ENCODE measurements at regions not wholly inside any gene's neighbourhood (a gene's known extent, or its start where the extent isn't known, plus 50 kb on each side); places are given as distances from the start of the nearest gene placed in this dataset.

DNA sequence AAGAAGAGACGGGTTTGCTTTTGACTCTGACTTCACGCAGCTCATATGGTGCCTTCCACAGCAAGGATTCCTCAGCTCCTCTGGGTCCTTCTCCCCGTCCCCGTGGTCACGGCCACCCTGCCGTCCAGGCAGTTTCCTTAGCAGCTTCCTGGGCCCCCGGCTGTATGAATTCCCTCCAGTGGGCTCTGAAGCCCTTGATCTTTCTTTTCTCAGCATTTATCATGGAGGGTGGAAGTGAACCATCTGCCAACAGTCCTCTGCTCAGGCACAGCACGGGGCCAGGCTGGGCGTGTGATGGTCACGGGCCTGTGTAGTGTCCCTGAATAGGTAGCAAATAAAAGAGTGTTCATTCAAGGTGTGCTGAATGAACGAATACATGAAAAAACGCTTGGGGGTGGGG lies 782.4 kb downstream of the BRD1 start:
- peaks cover 4% of the 10 kb centered on the region for H3K27me3 Mint-ChIP-seq (ENCODE audit: low read depth)
- H3K9me3 Mint-ChIP-seq: no peaks in the 10 kb centered on the region
- intact Hi-C loops (cut with micrococcal nuclease): loop anchor here (5.0 to 10.0 kb wide), 2 partner anchors 587 to 680 kb away; no protein-coding TSS in a partner anchor
- H3K4me1 Mint-ChIP-seq (ENCODE audit: low read depth): no peaks in the 10 kb centered on the region
- H3K4me3 Mint-ChIP-seq: no peak overlapping the region
- DNase-seq: no peak
- H3K36me3 Mint-ChIP-seq (ENCODE audit: low read depth): no peaks in the 10 kb centered on the region
- no peak overlapping the region for H3K27ac Mint-ChIP-seq
- CTCF ChIA-PET: interaction anchor here (1.0 to 1.3 kb wide), 2 partner anchors 102 to 230 kb away, joined by 3 read pairs; no protein-coding TSS in a partner anchor

DNA sequence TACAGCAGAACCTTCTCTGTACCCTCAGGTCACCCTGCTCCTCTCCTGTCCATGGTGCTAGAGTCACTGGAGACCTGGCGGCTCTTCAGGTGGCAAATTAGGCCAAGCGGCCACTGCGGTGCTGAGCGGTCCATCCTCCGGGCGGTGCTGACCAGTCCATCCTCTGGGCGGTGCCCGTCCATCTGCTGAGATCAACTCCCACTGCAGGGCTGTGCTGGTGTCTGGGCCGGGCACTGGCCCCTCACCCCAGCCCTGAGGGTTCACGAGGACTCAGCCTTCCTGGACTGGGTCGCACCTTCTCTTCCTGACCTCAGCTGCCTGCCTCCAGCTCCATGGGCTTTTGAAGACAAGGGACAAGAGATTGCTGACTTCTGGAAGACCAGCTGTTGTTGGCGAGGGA lies 782.9 kb downstream of the BRD1 start:
- CTCF ChIA-PET: no interaction called here
- no peaks in the 10 kb centered on the region for H3K36me3 Mint-ChIP-seq (ENCODE audit: low read depth)
- no peak overlapping the region for H3K27ac Mint-ChIP-seq
- H3K9me3 Mint-ChIP-seq: no peaks in the 10 kb centered on the region
- peaks cover 4% of the 10 kb centered on the region for H3K27me3 Mint-ChIP-seq (ENCODE audit: low read depth)
- no peak overlapping the region for H3K4me3 Mint-ChIP-seq
- H3K4me1 Mint-ChIP-seq (ENCODE audit: low read depth): no peaks in the 10 kb centered on the region
- intact Hi-C loops (cut with micrococcal nuclease): loop anchor here (5.0 to 10.0 kb wide), 2 partner anchors 588 to 680 kb away; no protein-coding TSS in a partner anchor
- DNase-seq: no peak

GRCh38 chr22:49044091-49044490 lies 783.6 kb downstream of the BRD1 start:
- intact Hi-C loops (cut with micrococcal nuclease): loop anchor here (10.0 kb wide), 1 partner anchor 681 kb away; no protein-coding TSS in a partner anchor
- H3K4me3 Mint-ChIP-seq: no peak overlapping the region
- H3K27ac Mint-ChIP-seq: no peak overlapping the region
- H3K27me3 Mint-ChIP-seq (ENCODE audit: low read depth): peaks cover 4% of the 10 kb centered on the region
- H3K36me3 Mint-ChIP-seq (ENCODE audit: low read depth): no peaks in the 10 kb centered on the region
- no peak for DNase-seq
- no peaks in the 10 kb centered on the region for H3K4me1 Mint-ChIP-seq (ENCODE audit: low read depth)
- CTCF ChIA-PET: no interaction called here
- no peaks in the 10 kb centered on the region for H3K9me3 Mint-ChIP-seq

GRCh38 chr22:49042877-49043859 lies 784.5 kb downstream of the BRD1 start:
- no peaks in the 10 kb centered on the region for H3K4me1 Mint-ChIP-seq (ENCODE audit: low read depth)
- no peak for DNase-seq
- peaks cover 4% of the 10 kb centered on the region for H3K27me3 Mint-ChIP-seq (ENCODE audit: low read depth)
- no peaks in the 10 kb centered on the region for H3K36me3 Mint-ChIP-seq (ENCODE audit: low read depth)
- H3K9me3 Mint-ChIP-seq: no peaks in the 10 kb centered on the region
- intact Hi-C loops (cut with micrococcal nuclease): loop anchor here (10.0 kb wide), 1 partner anchor 682 kb away; no protein-coding TSS in a partner anchor
- no peak overlapping the region for H3K4me3 Mint-ChIP-seq
- CTCF ChIA-PET: no interaction called here
- no peak overlapping the region for H3K27ac Mint-ChIP-seq

DNA sequence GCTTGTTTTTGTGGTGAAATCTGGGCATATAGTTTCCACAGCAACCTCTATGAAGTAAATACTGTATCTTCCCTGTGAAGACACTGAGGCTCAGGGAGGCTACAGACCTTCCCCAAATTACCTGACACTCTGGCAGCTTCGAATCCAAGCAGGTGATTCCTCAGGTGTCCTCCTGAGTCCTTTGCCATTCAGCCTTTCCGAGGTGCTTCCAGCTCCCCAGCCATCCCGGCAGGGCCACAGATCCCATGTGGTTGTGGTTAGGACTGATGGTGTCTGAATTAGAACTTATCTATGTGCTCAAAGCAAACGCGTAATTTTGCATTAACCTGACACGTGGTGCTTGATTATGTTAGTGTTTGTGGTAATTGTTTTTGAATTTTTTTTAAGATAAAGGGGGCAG lies 785.6 kb downstream of the BRD1 start:
- no peak overlapping the region for H3K27ac Mint-ChIP-seq
- H3K9me3 Mint-ChIP-seq: no peaks in the 10 kb centered on the region
- CTCF ChIA-PET: no interaction called here
- no peak for DNase-seq
- H3K4me3 Mint-ChIP-seq: no peak overlapping the region
- H3K36me3 Mint-ChIP-seq (ENCODE audit: low read depth): no peaks in the 10 kb centered on the region
- H3K4me1 Mint-ChIP-seq (ENCODE audit: low read depth): no peaks in the 10 kb centered on the region
- intact Hi-C loops (cut with micrococcal nuclease): loop anchor here (10.0 kb wide), 1 partner anchor 683 kb away; no protein-coding TSS in a partner anchor
- H3K27me3 Mint-ChIP-seq (ENCODE audit: low read depth): peaks cover 4% of the 10 kb centered on the region

GRCh38 chr22:49040754-49041467 lies 786.8 kb downstream of the BRD1 start:
- no peak for DNase-seq
- H3K4me1 Mint-ChIP-seq (ENCODE audit: low read depth): no peaks in the 10 kb centered on the region
- intact Hi-C loops (cut with micrococcal nuclease): loop anchor here (10.0 kb wide), 1 partner anchor 684 kb away; no protein-coding TSS in a partner anchor
- CTCF ChIA-PET: no interaction called here
- H3K27ac Mint-ChIP-seq: no peak overlapping the region
- H3K36me3 Mint-ChIP-seq (ENCODE audit: low read depth): no peaks in the 10 kb centered on the region
- no peak overlapping the region for H3K4me3 Mint-ChIP-seq
- H3K9me3 Mint-ChIP-seq: no peaks in the 10 kb centered on the region
- peaks cover 4% of the 10 kb centered on the region for H3K27me3 Mint-ChIP-seq (ENCODE audit: low read depth)

- H3K9me3 Mint-ChIP-seq: no peaks in the 10 kb centered on the region
- no peaks in the 10 kb centered on the region for H3K4me1 Mint-ChIP-seq (ENCODE audit: low read depth)
- H3K27ac Mint-ChIP-seq: no peak overlapping the region
- no peak overlapping the region for H3K4me3 Mint-ChIP-seq
- no peaks in the 10 kb centered on the region for H3K27me3 Mint-ChIP-seq (ENCODE audit: low read depth)
- H3K36me3 Mint-ChIP-seq (ENCODE audit: low read depth): no peaks in the 10 kb centered on the region
- intact Hi-C loops (cut with micrococcal nuclease): loop anchor here (10.0 kb wide), 1 partner anchor 685 kb away; no protein-coding TSS in a partner anchor
- no peak for DNase-seq
- CTCF ChIA-PET: no interaction called here
Measured at GRCh38 chr22:49040111-49040510, 787.6 kb downstream of the BRD1 start.

DNA sequence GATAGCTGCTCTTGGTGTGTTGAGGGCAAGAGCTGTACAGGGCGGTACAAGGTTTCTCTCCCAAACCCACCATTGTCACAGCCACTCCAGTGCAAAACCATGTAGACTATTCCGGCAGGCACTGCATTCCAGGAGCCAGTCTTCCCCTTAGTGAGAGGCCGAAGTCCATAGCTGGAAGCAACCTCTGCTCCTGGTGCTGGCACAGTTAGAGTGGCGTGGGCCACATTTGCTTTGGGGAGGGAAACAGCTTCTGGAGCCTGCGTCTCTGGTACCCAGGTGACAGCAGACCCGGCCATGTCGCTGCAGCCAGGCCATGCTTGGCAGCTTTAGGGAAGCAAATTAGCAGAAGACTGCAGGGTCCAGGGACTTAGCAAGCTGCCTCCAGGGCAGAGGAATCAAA lies 788.0 kb downstream of the BRD1 start:
- intact Hi-C loops (cut with micrococcal nuclease): loop anchor here (10.0 kb wide), 1 partner anchor 685 kb away; no protein-coding TSS in a partner anchor
- Mint-ChIP-seq H3K36me3 (ENCODE audit: low read depth) (no peaks in the 10 kb centered on the region), H3K4me1 (ENCODE audit: low read depth) (no peaks in the 10 kb centered on the region), H3K9me3 (no peaks in the 10 kb centered on the region), H3K27me3 (ENCODE audit: low read depth) (no peaks in the 10 kb centered on the region), H3K27ac (no peak overlapping the region), H3K4me3 (no peak overlapping the region)
- CTCF ChIA-PET: no interaction called here
- no peak for DNase-seq

- H3K4me1 Mint-ChIP-seq (ENCODE audit: low read depth): no peaks in the 10 kb centered on the region
- intact Hi-C loops (cut with micrococcal nuclease): no loop called here
- H3K9me3 Mint-ChIP-seq: no peaks in the 10 kb centered on the region
- no peaks in the 10 kb centered on the region for H3K36me3 Mint-ChIP-seq (ENCODE audit: low read depth)
- no peak overlapping the region for H3K4me3 Mint-ChIP-seq
- no peak overlapping the region for H3K27ac Mint-ChIP-seq
- no peak for DNase-seq
- CTCF ChIA-PET: no interaction called here
- peaks cover 9% of the 10 kb centered on the region for H3K27me3 Mint-ChIP-seq (ENCODE audit: low read depth)
Measured at GRCh38 chr22:49037701-49038245, 789.9 kb downstream of the BRD1 start.

DNA sequence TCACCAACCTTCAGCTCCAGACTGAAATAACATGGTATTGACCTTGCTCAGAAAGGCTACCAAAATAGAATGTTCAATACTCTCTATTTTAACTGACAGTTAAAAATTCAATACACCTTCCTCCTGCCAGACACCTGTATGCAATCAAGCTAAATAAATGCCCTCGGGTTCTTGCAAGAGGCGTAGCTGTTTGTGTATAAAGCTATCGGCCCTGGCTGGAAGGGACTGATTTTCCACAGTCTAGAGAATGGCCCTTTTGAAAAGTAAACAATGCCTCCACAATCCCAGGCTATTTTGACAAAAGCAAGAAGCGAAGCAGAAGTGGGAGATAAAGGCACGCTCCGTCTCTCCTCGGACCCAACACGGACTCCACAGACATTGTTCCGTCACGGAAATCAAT lies 791.2 kb downstream of the BRD1 start:
- no peak for DNase-seq
- H3K27me3 Mint-ChIP-seq (ENCODE audit: low read depth): peaks cover 9% of the 10 kb centered on the region
- no peak overlapping the region for H3K27ac Mint-ChIP-seq
- no peaks in the 10 kb centered on the region for H3K36me3 Mint-ChIP-seq (ENCODE audit: low read depth)
- H3K9me3 Mint-ChIP-seq: no peaks in the 10 kb centered on the region
- intact Hi-C loops (cut with micrococcal nuclease): no loop called here
- CTCF ChIA-PET: no interaction called here
- no peak overlapping the region for H3K4me3 Mint-ChIP-seq
- H3K4me1 Mint-ChIP-seq (ENCODE audit: low read depth): no peaks in the 10 kb centered on the region

- DNase-seq: no peak
- H3K36me3 Mint-ChIP-seq (ENCODE audit: low read depth): no peaks in the 10 kb centered on the region
- no peak overlapping the region for H3K27ac Mint-ChIP-seq
- CTCF ChIA-PET: no interaction called here
- peaks cover 9% of the 10 kb centered on the region for H3K27me3 Mint-ChIP-seq (ENCODE audit: low read depth)
- H3K4me3 Mint-ChIP-seq: no peak overlapping the region
- no peaks in the 10 kb centered on the region for H3K4me1 Mint-ChIP-seq (ENCODE audit: low read depth)
- no peaks in the 10 kb centered on the region for H3K9me3 Mint-ChIP-seq
- intact Hi-C loops (cut with micrococcal nuclease): no loop called here
Measured at GRCh38 chr22:49035818-49036457, 791.7 kb downstream of the BRD1 start.

Data from activated naive CD4-positive, alpha-beta T cell treated with anti-CD3 and anti-CD28 coated beads for 36 hours (primary cell).